GM12874 (cell line): ENCODE measurements at regions not wholly inside any gene's neighbourhood (a gene's known extent, or its start where the extent isn't known, plus 50 kb on each side); places are given as distances from the start of the nearest gene placed in this dataset.

Experiments used
- CTCF ChIP-seq: IDR thresholded peaks from 2 replicates; pipeline ENCODE4 v1.5.1; 2011; ENCODE audit warnings: low read depth, mild to moderate bottlenecking, control low read depth, low read length, moderate library complexity; ENCODE audit not compliant: insufficient read depth

DNA sequence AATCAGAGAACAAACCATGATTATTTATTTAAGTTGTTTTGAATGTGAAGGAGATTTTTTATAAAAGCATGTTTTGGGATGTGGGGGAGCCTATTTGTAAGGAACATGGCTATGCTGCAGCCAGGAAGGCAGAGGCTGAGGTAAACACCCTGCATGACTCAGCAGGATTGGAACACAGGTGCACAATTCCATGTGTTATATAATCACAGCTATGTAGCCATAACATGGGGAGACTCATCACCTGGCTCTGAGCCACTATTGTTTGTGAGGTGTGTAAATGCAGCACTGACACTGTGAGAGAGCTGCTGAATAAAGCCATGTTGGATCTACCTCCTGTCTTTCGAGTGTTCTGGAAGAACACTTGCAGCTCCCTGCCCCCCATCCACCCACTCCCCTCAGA is 1009.8 kb downstream of the DNAH5 start:
- no peak for TF ChIP-seq CTCF

DNA sequence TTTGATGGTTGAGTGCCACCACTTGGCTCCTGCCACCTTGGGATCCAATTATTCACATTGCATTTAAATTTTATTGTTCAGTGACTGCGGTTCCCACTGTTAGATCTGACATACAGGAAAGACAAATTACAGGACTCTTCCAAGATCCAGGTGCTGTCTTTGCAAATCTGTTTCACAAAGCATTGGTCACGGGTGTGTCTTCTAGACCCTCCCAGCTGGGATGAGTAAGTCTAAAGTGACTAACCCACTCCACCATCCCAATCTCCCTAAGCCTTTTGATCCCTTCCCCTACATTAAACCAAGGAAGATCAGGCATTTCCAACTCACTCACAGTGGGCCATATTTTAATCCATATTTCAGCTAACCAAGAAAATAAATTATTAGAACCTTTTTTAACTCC is 1016.3 kb upstream of the CTNND2 start:
- TF ChIP-seq CTCF = no peak

DNA sequence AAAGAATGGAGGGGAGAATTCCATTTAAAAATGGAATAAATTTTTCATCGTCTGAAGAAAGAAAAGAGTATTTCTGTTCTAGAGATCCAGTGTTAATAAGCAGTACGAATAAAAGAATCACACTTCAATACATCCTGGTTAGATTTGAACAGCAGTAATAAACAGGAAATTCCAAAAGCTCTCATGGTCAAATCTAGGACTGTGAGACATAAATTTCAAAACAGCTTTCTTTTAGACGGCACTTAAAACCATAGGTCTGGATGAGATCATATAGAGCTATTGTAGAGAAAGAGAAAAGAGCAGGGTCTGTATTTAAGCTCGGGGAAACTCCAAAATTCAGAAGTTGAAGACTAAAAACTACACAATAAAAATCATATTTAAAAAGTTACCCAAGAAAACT is 1006.9 kb upstream of the CTNND2 start:
- TF ChIP-seq CTCF = no peak

DNA sequence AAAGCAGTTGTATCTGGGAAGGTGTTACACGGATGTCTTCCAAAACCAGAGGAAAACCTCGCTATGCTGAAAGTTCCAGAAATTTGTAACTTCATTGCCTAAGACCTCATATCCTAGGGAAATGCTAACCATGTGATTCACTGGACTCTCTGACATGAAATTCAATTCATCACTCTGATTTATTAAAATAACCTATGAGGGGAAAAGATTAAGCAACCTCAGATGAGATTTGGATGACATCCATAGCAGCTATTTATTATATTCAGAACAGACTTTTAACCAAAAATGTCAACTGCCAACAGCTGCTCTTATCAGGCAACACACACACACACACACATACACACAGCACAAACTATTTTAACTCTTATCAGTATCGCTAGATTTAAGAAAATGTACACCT is 1006.4 kb upstream of the CTNND2 start:
- TF ChIP-seq CTCF = no peak

- TF ChIP-seq CTCF = no peak
These were observed 998.4 kb upstream of the CTNND2 start for GRCh38 chr5:12902611-12903010.

DNA sequence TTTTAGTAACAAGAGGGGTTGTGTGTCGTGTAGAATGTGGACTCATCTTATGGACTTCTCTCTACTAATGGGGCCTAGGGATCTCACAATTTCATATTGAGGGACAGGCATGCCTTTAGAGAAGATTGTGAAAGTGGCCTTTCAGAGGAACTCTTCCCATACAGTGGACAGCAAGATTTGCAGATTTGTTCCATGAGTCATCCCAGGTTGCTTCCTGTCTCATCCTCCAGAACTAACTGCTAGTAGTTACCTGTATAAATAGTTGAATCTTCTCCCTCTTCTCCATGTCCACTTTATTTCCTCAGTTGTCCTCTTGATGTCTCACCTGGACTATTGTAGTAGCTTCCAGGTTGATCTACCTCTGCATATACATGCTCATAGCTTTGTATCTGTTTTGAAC is 997.5 kb upstream of the CTNND2 start:
- no peak for TF ChIP-seq CTCF

DNA sequence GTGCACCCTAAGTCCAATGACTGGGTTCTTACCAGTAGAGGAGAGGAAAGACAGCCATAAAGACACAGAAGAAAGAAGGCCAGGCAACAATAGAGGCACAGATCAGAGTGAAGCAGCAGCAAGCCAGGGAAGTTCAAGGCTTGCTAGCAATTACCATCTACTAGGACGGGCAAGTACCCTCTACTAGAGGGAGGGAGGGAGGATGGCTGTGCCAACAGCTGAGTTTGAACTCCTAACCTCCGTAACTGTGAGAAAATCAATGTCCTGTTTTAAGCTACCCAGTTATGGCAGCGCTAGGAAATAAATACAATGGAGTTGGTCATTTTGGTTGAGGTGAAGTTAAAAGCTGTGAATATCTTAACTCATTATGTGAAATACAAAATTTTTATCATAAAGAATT is 991.8 kb upstream of the CTNND2 start:
- TF ChIP-seq CTCF = no peak

DNA sequence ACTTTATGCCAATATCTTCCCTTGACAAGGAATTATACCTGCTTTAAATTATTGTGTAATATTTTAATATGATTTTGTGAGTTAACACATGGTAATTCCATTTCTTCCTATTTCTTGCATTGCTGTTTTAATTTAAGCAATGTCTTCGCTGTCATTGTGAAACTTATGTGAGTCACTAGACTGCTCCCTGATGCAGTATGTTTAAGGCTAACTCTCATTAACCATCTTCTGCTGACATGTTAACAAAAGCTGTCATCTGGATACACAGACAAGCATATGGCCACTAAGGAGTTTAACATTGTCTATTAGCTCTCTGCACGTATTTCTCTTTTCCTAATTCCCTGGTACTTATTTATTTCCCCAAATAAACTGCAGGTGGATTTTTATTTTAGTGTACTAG is 980.8 kb upstream of the CTNND2 start:
- TF ChIP-seq CTCF = no peak
